Stimulated activated CD8-positive, alpha-beta memory T cell treated with anti-CD3 and anti-CD28 coated beads, Interleukin-7, amount 100 ng/mL, for 48 hours (primary cell): ENCODE measurements at regions not wholly inside any gene's neighbourhood (a gene's known extent, or its start where the extent isn't known, plus 50 kb on each side); places are given as distances from the start of the nearest gene placed in this dataset.
"Not testable (repeated sequence)": the region's sequence is repeated elsewhere in the genome, so short reads cannot be mapped to it uniquely, and the experiment has no call there.

Experiments
- DNase-seq, 2 donors: peaks; one replicate each; pipeline ENCODE4 v3.0.0-alpha.2; 2020; ENCODE audit warnings: low read depth in 1 of 2; ENCODE audit errors: extremely low read depth in 1 of 2

- not testable (repeated sequence) for DNase-seq
These were observed 1530.9 kb downstream of the REEP3 start for GRCh38 chr10:65052111-65052510.

- not testable (repeated sequence) for DNase-seq
These were observed 1532.2 kb downstream of the REEP3 start for GRCh38 chr10:65053397-65053796.

- DNase-seq: not testable (repeated sequence)
These were observed 1532.7 kb downstream of the REEP3 start for GRCh38 chr10:65053831-65054351.

- not testable (repeated sequence) for DNase-seq
These were observed 1533.5 kb downstream of the REEP3 start for GRCh38 chr10:65054701-65055100.

- no peak for DNase-seq
These were observed 1544.1 kb downstream of the REEP3 start for GRCh38 chr10:65065278-65065677.

- DNase-seq: no peak
These were observed 1562.0 kb downstream of the REEP3 start for GRCh38 chr10:65083222-65083621.

- no peak for DNase-seq
These were observed 1569.8 kb downstream of the REEP3 start for GRCh38 chr10:65090991-65091390.

GRCh38 chr10:65100146-65100545 lies 1578.9 kb downstream of the REEP3 start:
- DNase-seq: no peak

GRCh38 chr10:65100881-65101280 lies 1579.7 kb downstream of the REEP3 start:
- DNase-seq: not testable (repeated sequence)

GRCh38 chr10:65110009-65110408 lies 1588.8 kb downstream of the REEP3 start:
- no peak for DNase-seq

- DNase-seq: not testable (repeated sequence)
These were observed 1589.9 kb downstream of the REEP3 start for GRCh38 chr10:65111059-65111458.

GRCh38 chr10:65112573-65112972 lies 1591.4 kb downstream of the REEP3 start:
- DNase-seq: no peak

- no peak for DNase-seq
These were observed 1601.9 kb downstream of the REEP3 start for GRCh38 chr10:65123120-65123519.

GRCh38 chr10:65125212-65125611 lies 1604.0 kb downstream of the REEP3 start:
- no peak for DNase-seq

GRCh38 chr10:65126288-65126687 lies 1605.1 kb downstream of the REEP3 start:
- DNase-seq: no peak

- no peak for DNase-seq
These were observed 1607.1 kb downstream of the REEP3 start for GRCh38 chr10:65128277-65128676.

GRCh38 chr10:65130162-65130758 lies 1609.1 kb downstream of the REEP3 start:
- DNase-seq: no peak

GRCh38 chr10:65133652-65134051 lies 1612.5 kb downstream of the REEP3 start:
- DNase-seq: no peak

GRCh38 chr10:65135508-65135907 lies 1614.3 kb downstream of the REEP3 start:
- no peak for DNase-seq

- no peak for DNase-seq
These were observed 1621.6 kb downstream of the REEP3 start for GRCh38 chr10:65142641-65143435.

GRCh38 chr10:65143723-65144122 lies 1622.5 kb downstream of the REEP3 start:
- no peak for DNase-seq

GRCh38 chr10:65149878-65150277 lies 1628.7 kb downstream of the REEP3 start:
- no peak for DNase-seq
